H9 (cell line): ENCODE measurements at regions not wholly inside any gene's neighbourhood (a gene's known extent, or its start where the extent isn't known, plus 50 kb on each side); places are given as distances from the start of the nearest gene placed in this dataset.

Experiments
- DNase-seq: peaks from one replicate; pipeline ENCODE4 v3.0.0-alpha.2; 2017
- H2AFZ ChIP-seq: one replicate; pipeline ENCODE4 v1.6.1; 2013; ENCODE audit warnings: mild to moderate bottlenecking, low read length, control low read depth, moderate library complexity
- H2AK5ac ChIP-seq: 2 replicates; pipeline ENCODE4 v1.6.1; 2013; ENCODE audit warnings: low read length, control low read depth, mixed read lengths; ENCODE audit not compliant: insufficient read length
- H2BK120ac ChIP-seq: one replicate; pipeline ENCODE4 v1.6.1; 2013; ENCODE audit warnings: low read depth, mild to moderate bottlenecking, low read length, control low read depth, inconsistent platforms; ENCODE audit not compliant: poor library complexity, severe bottlenecking
- H2BK12ac ChIP-seq: 2 replicates; pipeline ENCODE4 v1.6.1; 2013; ENCODE audit warnings: low read length, control low read depth, mixed read lengths, low read depth; ENCODE audit not compliant: insufficient read length
- H2BK15ac ChIP-seq: 2 replicates; pipeline ENCODE4 v1.6.1; 2013; ENCODE audit warnings: low read depth, low read length, control low read depth
- H2BK20ac ChIP-seq: one replicate; pipeline ENCODE4 v1.6.1; 2013; ENCODE audit warnings: low read depth, mild to moderate bottlenecking, low read length, control low read depth, inconsistent platforms; ENCODE audit not compliant: poor library complexity, severe bottlenecking
- H2BK5ac ChIP-seq: 2 replicates; pipeline ENCODE4 v1.6.1; 2013; ENCODE audit warnings: low read length, control low read depth, mixed read lengths; ENCODE audit not compliant: insufficient read length
- H3K14ac ChIP-seq: 2 replicates; pipeline ENCODE4 v1.6.1; 2013; ENCODE audit warnings: low read length, control low read depth; ENCODE audit not compliant: insufficient read depth
- H3K18ac ChIP-seq: 2 replicates; pipeline ENCODE4 v1.6.1; 2013; ENCODE audit warnings: low read depth, mild to moderate bottlenecking, mixed read lengths, low read length, control low read depth; ENCODE audit not compliant: insufficient read length
- H3K23ac ChIP-seq: 2 replicates; pipeline ENCODE4 v1.6.1; 2013; ENCODE audit warnings: low read length, control low read depth, mixed read lengths, low read depth; ENCODE audit not compliant: insufficient read length
- H3K23me2 ChIP-seq: 2 replicates; pipeline ENCODE4 v1.6.1; 2013; ENCODE audit warnings: low read depth, mild to moderate bottlenecking, mixed read lengths, low read length, control low read depth; ENCODE audit not compliant: insufficient read length, poor library complexity, severe bottlenecking
- H3K27ac ChIP-seq: 2 replicates; pipeline ENCODE4 v1.5.1; 2013; ENCODE audit warnings: low read length, control low read depth, mixed read lengths, low read depth; ENCODE audit not compliant: insufficient read length
- H3K27me3 ChIP-seq: 2 replicates; pipeline ENCODE4 v1.6.1; 2013; ENCODE audit warnings: low read length, control low read depth, inconsistent platforms; ENCODE audit not compliant: insufficient read depth
- H3K4ac ChIP-seq: 2 replicates; pipeline ENCODE4 v1.6.1; 2013; ENCODE audit warnings: low read depth, mild to moderate bottlenecking, control low read depth, inconsistent platforms, low read length, moderate library complexity
- H3K4me1 ChIP-seq: 2 replicates; pipeline ENCODE4 v1.6.1; 2013; ENCODE audit warnings: low read length, control low read depth, inconsistent platforms; ENCODE audit not compliant: insufficient read depth
- H3K4me2 ChIP-seq: 2 replicates; pipeline ENCODE4 v1.6.1; 2013; ENCODE audit warnings: low read length, control low read depth, mixed read lengths; ENCODE audit not compliant: insufficient read length, insufficient read depth
- H3K56ac ChIP-seq: 2 replicates; pipeline ENCODE4 v1.6.1; 2013; ENCODE audit warnings: low read depth, mild to moderate bottlenecking, mixed read lengths, low read length, control low read depth; ENCODE audit not compliant: insufficient read length
- H3K79me1 ChIP-seq: 2 replicates; pipeline ENCODE4 v1.6.1; 2013; ENCODE audit warnings: low read depth, mild to moderate bottlenecking, moderate library complexity, low read length, control low read depth, inconsistent platforms; ENCODE audit not compliant: insufficient read depth, poor library complexity, severe bottlenecking
- H3K79me2 ChIP-seq: 2 replicates; pipeline ENCODE4 v1.6.1; 2013; ENCODE audit warnings: low read length, control low read depth, inconsistent platforms; ENCODE audit not compliant: insufficient read depth
- H3K9ac ChIP-seq: 2 replicates; pipeline ENCODE4 v1.6.1; 2013; ENCODE audit warnings: low read length, control low read depth, mixed read lengths; ENCODE audit not compliant: insufficient read length; ENCODE audit errors: extremely low read depth
- H3K9me3 ChIP-seq: one replicate; pipeline ENCODE4 v1.6.1; 2013; ENCODE audit warnings: low read depth, low read length, inconsistent platforms; ENCODE audit not compliant: control insufficient read depth
- H3T11ph ChIP-seq: one replicate; pipeline ENCODE4 v1.6.1; 2013; ENCODE audit warnings: mild to moderate bottlenecking, low read length, control low read depth, inconsistent platforms
- H4K20me1 ChIP-seq: one replicate; pipeline ENCODE4 v1.6.1; 2013; ENCODE audit not compliant: control insufficient read depth, insufficient read length, insufficient read depth
- H4K5ac ChIP-seq: 2 replicates; pipeline ENCODE4 v1.6.1; 2013; ENCODE audit warnings: low read depth, mild to moderate bottlenecking, mixed read lengths, low read length, control low read depth; ENCODE audit not compliant: insufficient read length
- H4K8ac ChIP-seq: replicated peaks from 2 replicates; pipeline ENCODE4 v1.6.1; 2013; ENCODE audit warnings: low read length, control low read depth, mixed read lengths, low read depth; ENCODE audit not compliant: insufficient read length
- H4K91ac ChIP-seq: 2 replicates; pipeline ENCODE4 v1.6.1; 2013; ENCODE audit warnings: low read depth, mild to moderate bottlenecking, moderate library complexity, mixed read lengths, low read length, control low read depth; ENCODE audit not compliant: insufficient read length
- H3K27ac Mint-ChIP-seq, 3 experiments: 2 replicates in 2 of 3; 3 replicates in 1 of 3; pipeline ENCODE4 v1.8.0; 2020 to 2021; ENCODE audit warnings: mixed read lengths in 3 of 3, mild to moderate bottlenecking in 1 of 3, moderate library complexity in 1 of 3
- H3K27me3 Mint-ChIP-seq: 2 replicates; pipeline ENCODE4 v1.8.0; 2021; ENCODE audit warnings: low read depth, mild to moderate bottlenecking, moderate library complexity, mixed read lengths
- H3K36me3 Mint-ChIP-seq, 3 experiments: 2 replicates in 2 of 3; 3 replicates in 1 of 3; pipeline ENCODE4 v1.8.0; 2020 to 2021; ENCODE audit warnings: low read depth in 3 of 3, mixed read lengths in 3 of 3; ENCODE audit not compliant: insufficient read depth in 1 of 3
- H3K4me1 Mint-ChIP-seq, 2 experiments: 2 replicates each; pipeline ENCODE4 v1.8.0; 2020; ENCODE audit warnings: mixed read lengths in 2 of 2
- H3K4me3 Mint-ChIP-seq, 2 experiments: 2 replicates in 1 of 2; 3 replicates in 1 of 2; pipeline ENCODE4 v1.8.0; 2020 to 2021; ENCODE audit warnings: mild to moderate bottlenecking in 2 of 2, mixed read lengths in 2 of 2, moderate library complexity in 1 of 2
- H3K9me3 Mint-ChIP-seq, 2 experiments: 2 replicates in 1 of 2; 3 replicates in 1 of 2; pipeline ENCODE4 v1.8.0; 2020; ENCODE audit warnings: mild to moderate bottlenecking in 2 of 2, mixed read lengths in 2 of 2, moderate library complexity in 1 of 2
- CTCF ChIP-seq: fragments of 200-600 bp; sonication (generic); conservative IDR thresholded peaks from 3 replicates; pipeline ENCODE4 v1.8.0; 2021; ENCODE audit warnings: antibody characterized with exemption, mild to moderate bottlenecking
- WGBS: extraction: QIAGEN DNeasy Blood & Tissue Kit; methylation state at CpG from one replicate; pipeline ENCODE4 v1.1.7; 2013; ENCODE audit warnings: missing lambda C conversion rate, low lambda C conversion rate, mixed read lengths; ENCODE audit not compliant: insufficient read length; ENCODE audit errors: extremely low coverage; 5-methylcytosine and 5-hydroxymethylcytosine counted together

GRCh38 chr1:43011020-43011419 is 52.4 kb upstream of the SLC2A1 start:
- Histone ChIP-seq H3K56ac (no peak overlapping the region), H2BK5ac (no peak overlapping the region), H3K4ac (no peak overlapping the region), H2BK15ac (no peak overlapping the region), H3K23me2 (peaks cover 6% of the 10 kb centered on the region), H3K9me3 (no peaks in the 10 kb centered on the region), H3K79me2 (no peaks in the 10 kb centered on the region), H4K91ac (no peak overlapping the region), H4K8ac (no peak overlapping the region), H3K9ac (no peak overlapping the region), H3K18ac (no peak overlapping the region), H3K27ac (no peak overlapping the region), H2BK120ac (no peak overlapping the region), H4K5ac (no peak overlapping the region), H3T11ph (no peak overlapping the region), H2BK20ac (no peak overlapping the region), H2BK12ac (no peak overlapping the region), H3K4me2 (no peak overlapping the region), H4K20me1 (no peaks in the 10 kb centered on the region), H3K23ac (no peak overlapping the region), H3K4me1 (peaks cover 6% of the 10 kb centered on the region; the same call in 1 of the 2 replicates), H3K14ac (no peak overlapping the region), H2AFZ (no peak overlapping the region), H2AK5ac (no peak overlapping the region), H3K79me1 (no peaks in the 10 kb centered on the region), H3K27me3 (no peaks in the 10 kb centered on the region)
- Mint-ChIP-seq H3K36me3 (peaks cover 0 to 1% (median 0%) of the 10 kb centered on the region in 3 experiments; a peak in 1 of 7 replicates), H3K27me3 (no peaks in the 10 kb centered on the region; the same call in 1 of the 2 replicates), H3K9me3 (no peaks in the 10 kb centered on the region), H3K4me1 (peaks cover 44 to 50% of the 10 kb centered on the region in 2 experiments), H3K27ac (no peak overlapping the region; a peak in 2 of 7 replicates), H3K4me3 (no peak overlapping the region)
- TF ChIP-seq CTCF: no peak
- no peak for DNase-seq
- WGBS: no CpG with 5 or more reads among the region's 3 CpGs
